D721Med (cell line): ENCODE measurements at regions not wholly inside any gene's neighbourhood (a gene's known extent, or its start where the extent isn't known, plus 50 kb on each side); places are given as distances from the start of the nearest gene placed in this dataset.

Experiments used
- DNase-seq: peaks from one replicate; pipeline ENCODE4 v3.0.0; 2011; ENCODE audit warnings: low spot score; ENCODE audit not compliant: insufficient read length
- FAIRE-seq: peaks from 2 replicates; lab custom pipeline; 2011; peaks lifted over from hg19 to GRCh38; lab: Jason Lieb, UNC
- TF ChIP-seq, protein P1 (sequence below): IDR thresholded peaks from 2 replicates; pipeline ENCODE4 v1.5.1; 2012; ENCODE audit warnings: mild to moderate bottlenecking, control low read depth; ENCODE audit not compliant: insufficient read depth; ENCODE audit errors: missing control alignments

DNA sequence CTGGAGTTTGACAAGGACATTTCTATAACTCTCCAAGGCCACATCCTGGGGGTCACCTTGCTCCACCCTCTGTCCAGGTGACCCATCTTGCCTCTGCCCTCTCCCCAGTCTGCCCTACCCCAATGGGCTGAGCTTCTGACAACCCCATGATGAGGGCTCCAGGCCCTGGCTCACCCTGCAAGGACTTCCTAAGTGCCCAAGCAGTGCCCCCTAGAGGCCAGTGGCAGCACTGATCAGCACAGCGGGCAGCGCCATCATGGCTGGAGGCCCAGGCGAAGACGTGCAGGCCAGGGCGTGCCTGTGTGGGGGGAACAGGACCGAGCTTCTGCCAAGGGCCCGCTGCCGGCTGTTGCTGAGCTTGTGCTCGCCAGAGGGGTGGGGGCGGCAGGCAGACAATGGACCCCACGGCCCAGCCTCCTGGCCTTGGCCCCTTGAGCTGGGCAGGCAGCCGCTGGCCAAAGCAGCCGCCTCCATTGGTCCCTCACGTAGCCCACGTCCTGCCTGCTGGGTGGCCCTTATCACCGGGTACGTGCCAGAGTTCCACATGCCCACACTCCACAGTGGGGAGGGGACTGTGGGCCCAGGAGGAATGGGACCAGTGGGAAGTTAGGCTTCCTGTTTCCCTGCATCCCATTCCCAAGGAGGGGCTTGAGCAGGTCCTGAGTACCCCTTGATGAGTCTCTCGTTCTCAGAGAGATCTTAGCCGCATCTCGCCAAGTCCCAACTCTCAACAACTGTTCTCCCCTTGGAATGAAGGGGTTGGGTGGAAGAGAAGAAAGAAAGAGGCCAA, 64.3 kb downstream of the MRPL14 start:
- DNase-seq (no peak), FAIRE-seq (no peak)
- TF ChIP-seq, protein P1, sequence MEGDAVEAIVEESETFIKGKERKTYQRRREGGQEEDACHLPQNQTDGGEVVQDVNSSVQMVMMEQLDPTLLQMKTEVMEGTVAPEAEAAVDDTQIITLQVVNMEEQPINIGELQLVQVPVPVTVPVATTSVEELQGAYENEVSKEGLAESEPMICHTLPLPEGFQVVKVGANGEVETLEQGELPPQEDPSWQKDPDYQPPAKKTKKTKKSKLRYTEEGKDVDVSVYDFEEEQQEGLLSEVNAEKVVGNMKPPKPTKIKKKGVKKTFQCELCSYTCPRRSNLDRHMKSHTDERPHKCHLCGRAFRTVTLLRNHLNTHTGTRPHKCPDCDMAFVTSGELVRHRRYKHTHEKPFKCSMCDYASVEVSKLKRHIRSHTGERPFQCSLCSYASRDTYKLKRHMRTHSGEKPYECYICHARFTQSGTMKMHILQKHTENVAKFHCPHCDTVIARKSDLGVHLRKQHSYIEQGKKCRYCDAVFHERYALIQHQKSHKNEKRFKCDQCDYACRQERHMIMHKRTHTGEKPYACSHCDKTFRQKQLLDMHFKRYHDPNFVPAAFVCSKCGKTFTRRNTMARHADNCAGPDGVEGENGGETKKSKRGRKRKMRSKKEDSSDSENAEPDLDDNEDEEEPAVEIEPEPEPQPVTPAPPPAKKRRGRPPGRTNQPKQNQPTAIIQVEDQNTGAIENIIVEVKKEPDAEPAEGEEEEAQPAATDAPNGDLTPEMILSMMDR: peak; percentile 8

DNA sequence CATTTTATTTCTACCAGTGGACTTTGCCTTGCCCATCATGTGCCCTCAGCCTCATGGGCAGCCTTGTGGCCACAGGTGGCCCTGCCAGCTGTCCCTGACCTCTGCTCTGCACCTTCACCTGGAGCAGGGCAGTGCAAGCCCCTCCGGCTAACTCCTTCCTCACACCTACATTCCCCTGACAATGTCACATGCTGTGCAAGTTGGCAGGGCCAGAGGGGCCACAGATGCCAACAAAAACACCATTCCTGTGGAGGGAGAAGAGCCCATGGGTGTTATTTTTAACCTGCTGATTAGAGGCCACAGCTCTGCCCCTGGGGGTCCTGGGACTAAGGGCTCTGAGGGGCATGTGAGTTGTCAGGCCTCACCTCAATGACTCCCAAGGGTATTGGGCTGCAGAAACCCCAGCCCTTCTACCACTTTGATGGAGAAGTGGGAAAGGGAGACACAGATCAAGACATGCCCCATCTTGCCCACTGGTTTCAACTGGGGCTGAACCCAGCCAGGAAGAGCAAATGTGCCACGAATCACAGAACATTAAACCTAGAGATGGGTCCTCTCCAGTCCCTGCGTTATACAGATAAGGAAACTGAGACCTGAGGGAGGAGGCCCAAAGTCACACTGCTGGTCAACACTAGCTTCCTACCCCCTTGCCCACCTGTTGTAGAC, 65.0 kb downstream of the MRPL14 start:
- no peak for DNase-seq
- TF ChIP-seq, protein P1: no peak
- FAIRE-seq: no peak

DNA sequence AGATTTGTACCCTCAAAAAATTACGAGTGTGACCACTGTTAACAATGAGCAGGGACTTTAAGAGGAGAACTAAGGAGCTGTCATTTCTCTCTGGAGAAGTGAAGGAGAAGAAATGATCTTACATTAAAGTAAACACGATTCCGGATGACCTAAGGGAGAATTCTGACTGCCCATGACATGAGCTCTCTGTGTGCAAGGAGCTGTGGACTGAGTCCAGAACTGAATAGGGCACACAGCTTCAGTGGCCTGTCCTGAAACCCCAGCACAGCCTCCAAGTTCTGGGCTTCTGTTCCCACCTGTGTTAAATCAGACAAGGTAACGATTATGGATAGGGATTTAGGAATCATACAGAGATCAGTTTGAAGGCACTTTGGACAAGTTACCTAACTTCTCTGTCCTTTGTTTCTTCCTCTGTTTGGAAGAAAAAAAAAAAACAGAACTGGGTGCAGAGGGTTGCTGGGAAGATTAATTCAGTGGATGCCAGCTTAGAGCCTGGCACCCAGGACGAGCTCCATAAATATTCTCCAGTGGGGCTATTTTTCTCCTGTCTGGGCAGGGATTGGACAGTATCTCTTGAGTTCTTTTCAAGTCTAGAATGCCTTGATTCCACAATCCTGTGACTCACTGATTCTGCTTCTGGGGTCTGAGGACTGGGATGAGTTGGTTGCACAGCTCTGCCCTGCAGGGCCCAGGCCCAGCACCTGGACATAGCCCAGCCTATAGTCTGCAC, 65.7 kb downstream of the MRPL14 start:
- DNase-seq (no peak), FAIRE-seq (no peak)
- TF ChIP-seq, protein P1: no peak

DNA sequence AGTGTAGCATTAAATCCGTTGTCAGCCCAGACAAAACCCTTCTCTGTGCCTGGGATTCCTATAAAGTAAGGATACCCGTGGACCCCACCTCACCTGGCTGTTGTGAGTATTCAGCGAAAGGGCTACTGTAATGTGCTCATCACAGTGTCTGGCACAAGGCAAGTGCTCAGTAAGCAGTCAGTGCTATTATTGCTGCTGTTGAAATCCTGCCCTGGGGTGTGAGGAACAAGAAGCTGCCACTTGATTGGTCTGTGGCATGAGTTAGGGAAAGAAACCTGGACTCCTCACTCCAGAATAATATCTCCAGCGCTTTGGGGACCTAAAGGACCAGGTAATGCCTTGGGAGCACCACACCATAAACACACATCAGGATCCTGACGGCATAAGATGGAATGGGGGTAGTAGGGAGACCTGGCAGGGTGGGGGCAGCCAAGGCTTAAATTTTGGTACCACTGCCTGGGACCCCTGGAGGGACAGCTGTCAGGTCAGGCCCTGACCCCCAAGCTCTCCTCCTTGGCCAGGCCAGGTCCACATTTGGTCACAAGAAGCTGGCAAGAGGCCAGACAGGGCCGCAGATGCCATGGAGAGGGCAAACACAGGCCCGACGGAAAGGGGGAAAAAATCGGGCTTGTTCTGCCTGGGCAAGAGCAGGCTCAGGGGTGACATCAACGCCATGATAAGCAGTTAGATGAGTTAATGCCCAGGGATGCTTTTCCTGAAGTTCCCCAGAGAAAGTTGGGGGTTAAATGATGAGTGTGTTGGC, 66.5 kb downstream of the MRPL14 start:
- TF ChIP-seq, protein P1: no peak
- FAIRE-seq (no peak), DNase-seq (no peak)

DNA sequence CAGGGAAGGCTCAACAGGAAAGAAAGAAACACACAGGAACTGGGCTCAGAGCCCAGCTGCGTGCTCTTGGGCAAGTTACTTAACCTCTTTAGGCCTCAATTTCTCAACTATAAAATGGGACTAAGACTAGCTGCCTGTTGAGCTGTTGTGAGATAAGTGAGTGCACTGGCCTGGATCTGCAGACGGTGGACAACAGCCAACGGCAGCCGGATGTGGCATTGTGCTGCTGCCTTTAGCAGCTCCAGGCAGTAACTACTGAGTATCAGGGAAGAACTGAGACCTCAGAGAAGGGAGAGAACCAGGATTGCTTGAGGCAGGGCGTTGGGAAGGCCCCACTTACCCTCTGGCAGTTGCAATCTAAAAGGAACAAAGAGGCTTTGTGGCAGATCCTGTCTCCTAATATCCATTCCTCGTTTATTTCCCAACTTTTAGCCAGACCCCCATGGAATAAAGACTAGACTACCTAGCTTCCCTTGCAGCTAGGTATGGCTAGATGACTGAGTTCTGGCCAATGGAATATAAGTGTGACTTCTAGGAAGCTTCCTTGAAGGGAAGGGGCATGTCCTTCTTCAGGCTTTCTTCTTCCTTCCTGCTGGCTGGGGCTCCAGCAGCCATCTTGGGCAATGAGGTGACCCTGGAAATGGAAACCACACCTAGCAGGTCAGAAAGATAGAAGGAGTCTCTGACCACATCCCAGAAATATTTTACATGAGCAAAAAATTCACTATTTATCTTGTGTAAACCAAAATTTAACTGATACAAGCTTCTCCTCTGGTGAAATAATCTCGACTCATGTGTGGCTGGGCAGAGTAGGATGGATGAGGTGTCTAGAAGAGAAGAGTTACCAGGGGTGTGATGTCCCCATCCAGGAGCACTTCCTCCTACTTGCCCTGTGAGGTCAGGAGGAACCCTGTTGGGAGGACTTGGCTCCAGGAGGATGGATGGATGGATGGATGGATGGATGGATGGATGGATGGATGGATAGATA, 67.6 kb downstream of the MRPL14 start:
- TF ChIP-seq, protein P1: no peak
- no peak for FAIRE-seq
- no peak for DNase-seq
